ENCODE measurements at regions not wholly inside any gene's neighbourhood (a gene's known extent, or its start where the extent isn't known, plus 50 kb on each side); places are given as distances from the start of the nearest gene placed in this dataset.

- TF ChIP-seq CTCF (IDR thresholded peaks at IDR 0.05 in 4 of 5, conservative IDR thresholded peaks at IDR 0.05 in 1 of 5) (no peak), POLR2A (IDR thresholded peaks at IDR 0.05) (no peak)
Measured at GRCh38 chr1:81290326-81290725, 510.4 kb upstream of the ADGRL2 start.
